IMR-90 (cell line): ENCODE measurements at regions not wholly inside any gene's neighbourhood (a gene's known extent, or its start where the extent isn't known, plus 50 kb on each side); places are given as distances from the start of the nearest gene placed in this dataset.

Experiments
- CHD1 ChIP-seq: IDR thresholded peaks from 2 replicates; pipeline ENCODE4 v1.6.1; 2012; ENCODE audit warnings: low read depth, low read length, improper control_type of control experiment
- MAZ ChIP-seq: IDR thresholded peaks from 2 replicates; pipeline ENCODE4 v1.6.1; 2012; ENCODE audit warnings: low read depth, mild to moderate bottlenecking, low read length, improper control_type of control experiment, moderate library complexity, borderline replicate concordance

DNA sequence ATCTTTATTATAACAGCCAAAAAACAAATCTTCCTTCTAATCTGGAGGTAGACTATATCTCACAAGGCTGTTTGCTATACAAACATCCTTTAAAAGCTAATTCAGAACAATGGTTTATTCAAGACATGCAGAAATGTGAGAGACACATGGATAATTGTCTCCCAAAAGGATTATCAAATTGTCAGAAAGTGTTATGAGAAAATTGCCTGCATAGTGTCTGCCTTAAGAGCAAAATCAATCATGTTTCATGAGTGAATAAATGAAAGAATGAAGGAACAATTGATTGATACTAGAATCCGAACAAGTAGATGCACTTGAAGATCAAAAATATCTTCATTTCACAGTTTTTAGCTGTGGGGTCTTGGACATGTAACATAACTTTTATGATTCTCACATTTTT lies 621.7 kb upstream of the BOD1L1 start:
- TF ChIP-seq CHD1 (no peak), MAZ (no peak)
